ENCODE measurements at regions not wholly inside any gene's neighbourhood (a gene's known extent, or its start where the extent isn't known, plus 50 kb on each side); places are given as distances from the start of the nearest gene placed in this dataset.

- intact Hi-C loops (cut with micrococcal nuclease) = no loop called here
These were observed 850.4 kb upstream of the AADAT start for GRCh38 chr4:170940043-170940724.

More at GRCh38 chr4:170940043-170940724, 850.4 kb upstream of the AADAT start:
- Histone ChIP-seq H3K9ac (ENCODE audit: low read length) (no peak overlapping the region), H3K9me3 (ENCODE audit: control insufficient read depth in 1 of 2, insufficient read depth in 1 of 2, low read depth in 1 of 2, low read length in 2 of 2) (no peaks in the 10 kb centered on the region), H3K27ac (ENCODE audit: low read depth, low read length) (no peak overlapping the region), H3K4me2 (ENCODE audit: low read length) (no peak overlapping the region), H2AFZ (ENCODE audit: low read depth, low read length, poor library complexity, severe bottlenecking) (no peak overlapping the region), H3K36me3 (ENCODE audit: control insufficient read depth in 1 of 2, insufficient read depth in 2 of 2, low read length in 2 of 2) (no peaks in the 10 kb centered on the region), H3K4me3 (replicated peaks in 1 of 2; ENCODE audit: low read depth in 1 of 2, low read length in 2 of 2) (no peak overlapping the region), H3K4me1 (ENCODE audit: control insufficient read depth in 1 of 2, insufficient read depth in 2 of 2, low read length in 2 of 2) (no peaks in the 10 kb centered on the region), H4K20me1 (ENCODE audit: insufficient read depth) (no peaks in the 10 kb centered on the region), H3K79me2 (ENCODE audit: insufficient read depth, low read length) (no peaks in the 10 kb centered on the region), H3K9me2 (ENCODE audit: insufficient read depth) (no peaks in the 10 kb centered on the region), H3K27me3 (ENCODE audit: insufficient read depth, low read length) (no peaks in the 10 kb centered on the region)
- BruUV-seq (replicated peaks) = no TSS peak
- TF ChIP-seq SP1 (IDR thresholded peaks at IDR 0.05; ENCODE audit: low read depth) (no peak), ZBTB33 (IDR thresholded peaks at IDR 0.05; ENCODE audit: extremely low read depth, insufficient replicate concordance, low read length) (no peak), TCF7L2 (IDR thresholded peaks at IDR 0.05; ENCODE audit: borderline replicate concordance, extremely low read depth, insufficient read depth, insufficient read length) (no peak), ZNF274 (IDR thresholded peaks at IDR 0.05; ENCODE audit: low read depth, low read length) (no peak), FOSL1 (IDR thresholded peaks at IDR 0.05; ENCODE audit: low read depth) (no peak), MAX (IDR thresholded peaks at IDR 0.05) (no peak), CEBPB (IDR thresholded peaks at IDR 0.05; ENCODE audit: low read depth) (no peak), ELF1 (IDR thresholded peaks at IDR 0.05; ENCODE audit: borderline replicate concordance, low read depth) (no peak), POLR2A (IDR thresholded peaks at IDR 0.05; ENCODE audit: borderline replicate concordance, extremely low read depth, insufficient read depth, insufficient read length) (no peak), CTCF (IDR thresholded peaks at IDR 0.05 in 2 of 3, conservative IDR thresholded peaks at IDR 0.05 in 1 of 3; ENCODE audit: borderline replicate concordance in 1 of 3, insufficient read depth in 1 of 3, low read depth in 2 of 3, low read length in 2 of 3) (no peak), EZH2phosphoT487 (IDR thresholded peaks at IDR 0.05; ENCODE audit: borderline replicate concordance) (no peak)
- ChIA-PET RAD21 (ENCODE audit: low non-redundant PET in 1 of 2, low total read pairs in 2 of 2, uncharacterized antibody in 2 of 2, unreplicated experiment in 2 of 2) (no interaction called here), POLR2A (no interaction called here), CTCF (no interaction called here)
- DNase-seq (ENCODE audit: low read depth, low spot score) (no peak), ATAC-seq (no peak)
